ENCODE measurements at regions not wholly inside any gene's neighbourhood (a gene's known extent, or its start where the extent isn't known, plus 50 kb on each side); places are given as distances from the start of the nearest gene placed in this dataset.

DNA sequence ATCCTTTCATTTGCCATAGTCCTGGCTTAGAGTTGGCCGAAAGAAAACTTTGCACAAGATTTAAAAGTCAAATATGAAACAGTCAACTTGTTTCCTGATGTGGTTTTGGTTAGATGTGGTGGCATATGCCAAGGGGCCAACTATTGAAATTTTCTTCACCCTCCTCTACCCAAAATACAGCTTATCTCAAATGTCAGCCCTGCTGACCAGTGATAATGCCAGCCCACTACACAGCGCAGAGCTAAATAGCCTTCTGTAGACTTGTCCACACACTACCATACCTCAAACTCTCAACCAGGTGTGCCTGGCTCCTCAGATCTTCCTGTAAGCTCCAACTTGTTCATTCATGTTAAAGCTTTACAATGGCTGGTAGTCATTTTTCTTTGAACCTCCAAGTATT is 368.5 kb upstream of the STAC start:
- TF ChIP-seq, protein P1, sequence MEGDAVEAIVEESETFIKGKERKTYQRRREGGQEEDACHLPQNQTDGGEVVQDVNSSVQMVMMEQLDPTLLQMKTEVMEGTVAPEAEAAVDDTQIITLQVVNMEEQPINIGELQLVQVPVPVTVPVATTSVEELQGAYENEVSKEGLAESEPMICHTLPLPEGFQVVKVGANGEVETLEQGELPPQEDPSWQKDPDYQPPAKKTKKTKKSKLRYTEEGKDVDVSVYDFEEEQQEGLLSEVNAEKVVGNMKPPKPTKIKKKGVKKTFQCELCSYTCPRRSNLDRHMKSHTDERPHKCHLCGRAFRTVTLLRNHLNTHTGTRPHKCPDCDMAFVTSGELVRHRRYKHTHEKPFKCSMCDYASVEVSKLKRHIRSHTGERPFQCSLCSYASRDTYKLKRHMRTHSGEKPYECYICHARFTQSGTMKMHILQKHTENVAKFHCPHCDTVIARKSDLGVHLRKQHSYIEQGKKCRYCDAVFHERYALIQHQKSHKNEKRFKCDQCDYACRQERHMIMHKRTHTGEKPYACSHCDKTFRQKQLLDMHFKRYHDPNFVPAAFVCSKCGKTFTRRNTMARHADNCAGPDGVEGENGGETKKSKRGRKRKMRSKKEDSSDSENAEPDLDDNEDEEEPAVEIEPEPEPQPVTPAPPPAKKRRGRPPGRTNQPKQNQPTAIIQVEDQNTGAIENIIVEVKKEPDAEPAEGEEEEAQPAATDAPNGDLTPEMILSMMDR (tag by site-specific recombination; IDR thresholded peaks at IDR 0.05), result no peak
- TF ChIP-seq, protein P2, sequence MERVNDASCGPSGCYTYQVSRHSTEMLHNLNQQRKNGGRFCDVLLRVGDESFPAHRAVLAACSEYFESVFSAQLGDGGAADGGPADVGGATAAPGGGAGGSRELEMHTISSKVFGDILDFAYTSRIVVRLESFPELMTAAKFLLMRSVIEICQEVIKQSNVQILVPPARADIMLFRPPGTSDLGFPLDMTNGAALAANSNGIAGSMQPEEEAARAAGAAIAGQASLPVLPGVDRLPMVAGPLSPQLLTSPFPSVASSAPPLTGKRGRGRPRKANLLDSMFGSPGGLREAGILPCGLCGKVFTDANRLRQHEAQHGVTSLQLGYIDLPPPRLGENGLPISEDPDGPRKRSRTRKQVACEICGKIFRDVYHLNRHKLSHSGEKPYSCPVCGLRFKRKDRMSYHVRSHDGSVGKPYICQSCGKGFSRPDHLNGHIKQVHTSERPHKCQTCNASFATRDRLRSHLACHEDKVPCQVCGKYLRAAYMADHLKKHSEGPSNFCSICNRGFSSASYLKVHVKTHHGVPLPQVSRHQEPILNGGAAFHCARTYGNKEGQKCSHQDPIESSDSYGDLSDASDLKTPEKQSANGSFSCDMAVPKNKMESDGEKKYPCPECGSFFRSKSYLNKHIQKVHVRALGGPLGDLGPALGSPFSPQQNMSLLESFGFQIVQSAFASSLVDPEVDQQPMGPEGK (tag by site-specific recombination; IDR thresholded peaks at IDR 0.05), result no peak
- TF ChIP-seq KLF7 (tag by site-specific recombination; IDR thresholded peaks at IDR 0.05; ENCODE audit: borderline replicate concordance) (no peak), YY1 (tag by site-specific recombination; IDR thresholded peaks at IDR 0.05) (no peak), ZNF664 (tag by site-specific recombination; IDR thresholded peaks at IDR 0.05) (no peak), OVOL3 (tag by site-specific recombination; IDR thresholded peaks at IDR 0.05) (no peak), ZBTB20 (tag by site-specific recombination; IDR thresholded peaks at IDR 0.05) (no peak), ZNF10 (tag by site-specific recombination; IDR thresholded peaks at IDR 0.05) (no peak), ZNF837 (tag by site-specific recombination; IDR thresholded peaks at IDR 0.05) (no peak), SALL2 (tag by site-specific recombination; IDR thresholded peaks at IDR 0.05; ENCODE audit: borderline replicate concordance) (no peak), GLI2 (tag by site-specific recombination; IDR thresholded peaks at IDR 0.05; ENCODE audit: borderline replicate concordance, low read depth) (no peak), ZNF768 (tag by site-specific recombination; IDR thresholded peaks at IDR 0.05) (no peak)
- TF ChIP-seq, protein P3, sequence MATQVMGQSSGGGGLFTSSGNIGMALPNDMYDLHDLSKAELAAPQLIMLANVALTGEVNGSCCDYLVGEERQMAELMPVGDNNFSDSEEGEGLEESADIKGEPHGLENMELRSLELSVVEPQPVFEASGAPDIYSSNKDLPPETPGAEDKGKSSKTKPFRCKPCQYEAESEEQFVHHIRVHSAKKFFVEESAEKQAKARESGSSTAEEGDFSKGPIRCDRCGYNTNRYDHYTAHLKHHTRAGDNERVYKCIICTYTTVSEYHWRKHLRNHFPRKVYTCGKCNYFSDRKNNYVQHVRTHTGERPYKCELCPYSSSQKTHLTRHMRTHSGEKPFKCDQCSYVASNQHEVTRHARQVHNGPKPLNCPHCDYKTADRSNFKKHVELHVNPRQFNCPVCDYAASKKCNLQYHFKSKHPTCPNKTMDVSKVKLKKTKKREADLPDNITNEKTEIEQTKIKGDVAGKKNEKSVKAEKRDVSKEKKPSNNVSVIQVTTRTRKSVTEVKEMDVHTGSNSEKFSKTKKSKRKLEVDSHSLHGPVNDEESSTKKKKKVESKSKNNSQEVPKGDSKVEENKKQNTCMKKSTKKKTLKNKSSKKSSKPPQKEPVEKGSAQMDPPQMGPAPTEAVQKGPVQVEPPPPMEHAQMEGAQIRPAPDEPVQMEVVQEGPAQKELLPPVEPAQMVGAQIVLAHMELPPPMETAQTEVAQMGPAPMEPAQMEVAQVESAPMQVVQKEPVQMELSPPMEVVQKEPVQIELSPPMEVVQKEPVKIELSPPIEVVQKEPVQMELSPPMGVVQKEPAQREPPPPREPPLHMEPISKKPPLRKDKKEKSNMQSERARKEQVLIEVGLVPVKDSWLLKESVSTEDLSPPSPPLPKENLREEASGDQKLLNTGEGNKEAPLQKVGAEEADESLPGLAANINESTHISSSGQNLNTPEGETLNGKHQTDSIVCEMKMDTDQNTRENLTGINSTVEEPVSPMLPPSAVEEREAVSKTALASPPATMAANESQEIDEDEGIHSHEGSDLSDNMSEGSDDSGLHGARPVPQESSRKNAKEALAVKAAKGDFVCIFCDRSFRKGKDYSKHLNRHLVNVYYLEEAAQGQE (tag by site-specific recombination; IDR thresholded peaks at IDR 0.05), result no peak
- TF ChIP-seq, protein P4, sequence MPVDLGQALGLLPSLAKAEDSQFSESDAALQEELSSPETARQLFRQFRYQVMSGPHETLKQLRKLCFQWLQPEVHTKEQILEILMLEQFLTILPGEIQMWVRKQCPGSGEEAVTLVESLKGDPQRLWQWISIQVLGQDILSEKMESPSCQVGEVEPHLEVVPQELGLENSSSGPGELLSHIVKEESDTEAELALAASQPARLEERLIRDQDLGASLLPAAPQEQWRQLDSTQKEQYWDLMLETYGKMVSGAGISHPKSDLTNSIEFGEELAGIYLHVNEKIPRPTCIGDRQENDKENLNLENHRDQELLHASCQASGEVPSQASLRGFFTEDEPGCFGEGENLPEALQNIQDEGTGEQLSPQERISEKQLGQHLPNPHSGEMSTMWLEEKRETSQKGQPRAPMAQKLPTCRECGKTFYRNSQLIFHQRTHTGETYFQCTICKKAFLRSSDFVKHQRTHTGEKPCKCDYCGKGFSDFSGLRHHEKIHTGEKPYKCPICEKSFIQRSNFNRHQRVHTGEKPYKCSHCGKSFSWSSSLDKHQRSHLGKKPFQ (tag by site-specific recombination; IDR thresholded peaks at IDR 0.05), result no peak

All from HEK293 (cell line).